ENCODE measurements at regions not wholly inside any gene's neighbourhood (a gene's known extent, or its start where the extent isn't known, plus 50 kb on each side); places are given as distances from the start of the nearest gene placed in this dataset.
"Not testable (repeated sequence)": the region's sequence is repeated elsewhere in the genome, so short reads cannot be mapped to it uniquely, and the experiment has no call there.

DNA sequence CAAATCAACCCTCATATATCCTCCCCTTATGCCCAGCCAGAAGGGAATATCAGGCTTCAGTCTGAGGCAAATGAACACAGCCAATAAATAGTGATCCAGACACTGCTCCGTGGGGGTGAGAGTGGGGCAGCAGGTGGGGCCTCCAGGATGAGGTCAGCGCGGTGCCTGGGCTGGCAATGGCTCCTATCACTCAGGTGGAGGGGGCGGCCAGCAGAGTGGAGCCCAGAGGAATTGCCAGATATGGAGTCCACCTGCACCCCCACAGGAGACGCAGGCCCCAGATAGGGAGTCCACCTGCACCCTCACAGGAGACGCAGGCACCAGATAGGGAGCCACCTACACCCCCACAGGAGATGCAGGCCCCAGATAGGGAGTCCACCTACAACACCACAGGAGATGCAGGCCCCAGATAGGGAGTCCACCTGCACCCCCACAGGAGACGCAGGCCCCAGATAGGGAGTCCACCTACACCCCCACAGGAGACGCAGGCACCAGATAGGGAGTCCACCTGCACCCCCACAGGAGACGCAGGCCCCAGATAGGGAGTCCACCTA lies 78.0 kb upstream of the PPP2R2D start:
- TF ChIP-seq POLR2A (IDR thresholded peaks at IDR 0.05; ENCODE audit: extremely low read depth, insufficient read length) (no peak), MYC (IDR thresholded peaks at IDR 0.05; ENCODE audit: low read depth, low read length) (no peak)
- TF ChIP-seq, protein P1, sequence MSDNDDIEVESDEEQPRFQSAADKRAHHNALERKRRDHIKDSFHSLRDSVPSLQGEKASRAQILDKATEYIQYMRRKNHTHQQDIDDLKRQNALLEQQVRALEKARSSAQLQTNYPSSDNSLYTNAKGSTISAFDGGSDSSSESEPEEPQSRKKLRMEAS (IDR thresholded peaks at IDR 0.05; ENCODE audit: low read depth, low read length) = no peak
- TF ChIP-seq, protein P2, sequence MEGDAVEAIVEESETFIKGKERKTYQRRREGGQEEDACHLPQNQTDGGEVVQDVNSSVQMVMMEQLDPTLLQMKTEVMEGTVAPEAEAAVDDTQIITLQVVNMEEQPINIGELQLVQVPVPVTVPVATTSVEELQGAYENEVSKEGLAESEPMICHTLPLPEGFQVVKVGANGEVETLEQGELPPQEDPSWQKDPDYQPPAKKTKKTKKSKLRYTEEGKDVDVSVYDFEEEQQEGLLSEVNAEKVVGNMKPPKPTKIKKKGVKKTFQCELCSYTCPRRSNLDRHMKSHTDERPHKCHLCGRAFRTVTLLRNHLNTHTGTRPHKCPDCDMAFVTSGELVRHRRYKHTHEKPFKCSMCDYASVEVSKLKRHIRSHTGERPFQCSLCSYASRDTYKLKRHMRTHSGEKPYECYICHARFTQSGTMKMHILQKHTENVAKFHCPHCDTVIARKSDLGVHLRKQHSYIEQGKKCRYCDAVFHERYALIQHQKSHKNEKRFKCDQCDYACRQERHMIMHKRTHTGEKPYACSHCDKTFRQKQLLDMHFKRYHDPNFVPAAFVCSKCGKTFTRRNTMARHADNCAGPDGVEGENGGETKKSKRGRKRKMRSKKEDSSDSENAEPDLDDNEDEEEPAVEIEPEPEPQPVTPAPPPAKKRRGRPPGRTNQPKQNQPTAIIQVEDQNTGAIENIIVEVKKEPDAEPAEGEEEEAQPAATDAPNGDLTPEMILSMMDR (IDR thresholded peaks at IDR 0.05; ENCODE audit: low read depth, low read length) = no peak
- no peak overlapping the region for H3K4me3 ChIP-seq (ENCODE audit: low read depth, low read length)
- no peak for DNase-seq (ENCODE audit: low read depth)

DNA sequence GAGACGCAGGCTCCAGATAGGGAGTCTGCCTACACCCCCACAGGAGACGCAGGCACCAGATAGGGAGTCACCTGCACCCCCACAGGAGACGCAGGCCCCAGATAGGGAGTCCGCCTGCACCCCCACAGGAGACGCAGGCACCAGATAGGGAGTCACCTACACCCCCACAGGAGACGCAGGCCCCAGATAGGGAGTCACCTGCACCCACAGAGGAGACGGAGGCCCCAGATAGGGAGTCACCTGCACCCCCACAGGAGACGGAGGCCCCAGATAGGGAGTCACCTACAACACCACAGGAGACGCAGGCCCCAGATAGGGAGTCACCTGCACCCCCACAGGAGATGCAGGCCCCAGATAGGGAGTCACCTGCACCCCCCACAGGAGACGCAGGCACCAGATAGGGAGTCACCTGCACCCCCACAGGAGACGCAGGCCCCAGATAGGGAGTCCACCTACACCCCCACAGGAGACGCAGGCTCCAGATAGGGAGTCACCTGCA lies 77.2 kb upstream of the PPP2R2D start:
- not testable (repeated sequence) for H3K4me3 ChIP-seq (ENCODE audit: low read depth, low read length); DNase-seq (ENCODE audit: low read depth)

DNA sequence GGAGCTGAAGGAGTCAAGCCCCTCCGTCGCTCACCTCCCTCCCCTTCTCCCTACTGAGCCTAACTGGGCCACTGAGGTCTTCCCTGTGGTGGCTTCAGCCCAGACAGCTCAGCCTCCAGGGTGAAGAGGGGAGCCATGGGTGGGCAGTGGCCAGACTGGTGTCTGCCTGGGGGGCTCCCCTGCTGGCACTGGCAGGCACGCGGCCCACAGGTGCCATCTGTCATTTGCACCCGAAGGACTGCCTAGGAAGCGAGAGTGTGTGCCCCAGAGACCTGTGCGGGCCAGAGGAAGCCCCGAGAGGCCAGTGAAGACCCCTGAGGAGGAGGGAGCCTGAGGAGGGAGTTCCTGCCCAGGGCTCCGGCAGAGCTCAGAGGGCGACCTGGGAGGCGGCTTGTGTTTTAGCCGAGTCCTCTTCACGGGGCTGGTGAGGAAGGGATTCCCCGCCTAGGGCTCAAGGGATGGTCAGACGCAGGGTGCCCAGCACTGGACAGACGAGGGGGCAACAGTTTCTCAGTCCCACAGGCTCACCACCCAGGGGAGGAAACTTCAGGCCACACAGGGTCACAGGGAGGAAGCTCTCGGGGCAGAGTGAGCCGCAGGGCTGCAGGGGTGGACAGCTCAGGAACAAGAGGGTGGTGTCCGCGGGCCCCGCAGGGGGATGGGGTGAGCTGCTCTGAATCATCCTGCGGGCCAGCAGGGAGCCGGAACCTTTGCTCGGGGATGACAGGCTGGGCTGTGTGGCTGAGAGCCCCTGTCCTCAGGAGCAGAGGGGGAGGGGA lies 76.2 kb upstream of the PPP2R2D start:
- no peak for TF ChIP-seq MYC (IDR thresholded peaks at IDR 0.05; ENCODE audit: low read depth, low read length)
- TF ChIP-seq, protein P2 (IDR thresholded peaks at IDR 0.05; ENCODE audit: low read depth, low read length) = no peak
- TF ChIP-seq POLR2A (IDR thresholded peaks at IDR 0.05; ENCODE audit: extremely low read depth, insufficient read length) = no peak
- TF ChIP-seq, protein P1 (IDR thresholded peaks at IDR 0.05; ENCODE audit: low read depth, low read length) = no peak
- peak; percentile 61 for DNase-seq (ENCODE audit: low read depth)
- H3K4me3 ChIP-seq (ENCODE audit: low read depth, low read length) = no peak overlapping the region

DNA sequence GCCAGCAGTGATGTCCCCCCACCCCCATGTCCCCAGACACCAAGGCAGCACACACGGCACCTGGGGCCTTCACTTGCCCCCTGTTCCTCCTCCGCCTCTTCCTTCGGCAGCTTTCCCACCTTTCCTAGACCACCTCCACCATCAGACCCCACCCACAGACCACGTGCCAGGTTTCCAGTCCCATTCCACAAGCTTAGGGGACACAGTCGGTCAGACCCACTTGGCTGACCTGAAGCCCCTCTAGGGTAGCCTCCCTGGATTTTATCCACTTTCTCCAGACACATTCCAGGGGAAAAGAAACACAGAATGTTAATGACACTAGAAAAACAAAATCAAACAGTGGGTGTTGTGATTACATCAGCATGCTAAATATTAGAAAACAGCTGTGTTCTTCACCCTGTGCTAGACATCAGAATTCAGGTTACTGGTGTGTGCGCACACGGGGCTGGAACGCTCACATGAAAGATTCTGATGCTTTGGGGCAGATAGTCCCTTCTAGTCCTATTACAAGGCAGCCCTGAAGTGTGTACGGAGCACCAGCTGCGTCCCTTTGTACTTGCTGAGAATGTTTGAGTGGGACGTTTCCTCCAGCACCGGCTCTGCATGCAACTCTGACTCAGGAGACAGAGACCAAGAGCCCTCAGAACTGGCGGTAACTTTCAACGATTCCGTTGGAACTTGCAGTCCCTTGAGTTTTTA lies 75.5 kb upstream of the PPP2R2D start:
- TF ChIP-seq, protein P2 (IDR thresholded peaks at IDR 0.05; ENCODE audit: low read depth, low read length) = no peak
- TF ChIP-seq POLR2A (IDR thresholded peaks at IDR 0.05; ENCODE audit: extremely low read depth, insufficient read length) (no peak), MYC (IDR thresholded peaks at IDR 0.05; ENCODE audit: low read depth, low read length) (no peak)
- TF ChIP-seq, protein P1 (IDR thresholded peaks at IDR 0.05; ENCODE audit: low read depth, low read length) = no peak
- peak; percentile 63 for DNase-seq (ENCODE audit: low read depth)
- no peak overlapping the region for H3K4me3 ChIP-seq (ENCODE audit: low read depth, low read length)

DNA sequence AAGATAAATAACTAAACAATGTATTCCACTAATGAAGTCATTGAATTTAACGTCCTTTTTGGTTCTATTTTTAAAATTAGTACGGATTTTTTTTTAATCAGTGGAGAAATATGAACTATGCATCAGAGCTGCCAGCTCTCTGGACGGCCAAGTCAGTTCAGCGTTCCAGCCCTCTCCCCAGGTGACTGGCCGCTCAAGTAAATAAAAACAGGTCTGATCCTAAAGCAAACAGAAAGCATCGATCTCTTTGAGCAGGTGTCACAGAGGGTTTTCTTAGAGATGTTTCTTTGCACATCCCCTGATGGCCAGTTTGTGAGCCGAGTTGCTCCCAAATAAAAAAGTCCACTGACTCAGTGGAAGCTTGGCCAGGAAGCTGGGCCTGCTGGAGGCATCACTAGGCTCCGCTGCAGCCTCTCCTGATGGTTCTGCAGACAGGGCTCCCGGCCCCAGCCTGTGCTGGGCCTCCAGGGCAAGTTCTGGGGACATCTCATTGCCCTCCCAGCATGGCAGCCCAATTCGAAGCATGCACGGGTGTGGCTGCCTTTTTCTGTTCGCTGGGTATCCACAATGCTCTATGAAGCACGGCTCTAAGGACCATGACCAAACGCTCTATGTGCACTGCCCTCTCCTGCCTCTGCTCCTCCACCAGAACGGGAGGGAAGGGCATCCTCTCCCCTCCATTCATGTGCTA lies 74.7 kb upstream of the PPP2R2D start:
- no peak overlapping the region for H3K4me3 ChIP-seq (ENCODE audit: low read depth, low read length)
- TF ChIP-seq POLR2A (IDR thresholded peaks at IDR 0.05; ENCODE audit: extremely low read depth, insufficient read length) = no peak
- TF ChIP-seq, protein P1 (IDR thresholded peaks at IDR 0.05; ENCODE audit: low read depth, low read length) = no peak
- TF ChIP-seq, protein P2 (IDR thresholded peaks at IDR 0.05; ENCODE audit: low read depth, low read length) = no peak
- TF ChIP-seq MYC (IDR thresholded peaks at IDR 0.05; ENCODE audit: low read depth, low read length) = no peak
- DNase-seq (ENCODE audit: low read depth) = no peak

Measured in NB4 (cell line).